Adipose tissue (tissue), 3 donors: ENCODE measurements at regions not wholly inside any gene's neighbourhood (a gene's known extent, or its start where the extent isn't known, plus 50 kb on each side); places are given as distances from the start of the nearest gene placed in this dataset.

ENCODE experiments used
- H3K27ac ChIP-seq: one replicate; pipeline ENCODE4 v1.5.1; 2013; ENCODE audit warnings: low read depth, low read length
- WGBS, 3 donors: extraction: QIAGEN DNeasy Blood & Tissue Kit; methylation state at CpG; one replicate each; pipeline ENCODE4 v1.1.7; 2013; 5-methylcytosine and 5-hydroxymethylcytosine counted together
- donor health status: healthy with polysubstance abuse.
- donor health status: Bipolar disorder and iron deficiency.
- donor health status: healthy.

GRCh38 chr16:65519402-65519801, 397.5 kb upstream of the CDH11 start:
- 70 to 96% (median 91%) methylated on average over 1 of the region's 1 CpG for WGBS, 3 donors
- H3K27ac ChIP-seq, result no peak overlapping the region

GRCh38 chr16:65515193-65515592, 393.3 kb upstream of the CDH11 start:
- H3K27ac ChIP-seq, result no peak overlapping the region
- 49 to 81% (median 67%) methylated on average over 4 of the region's 4 CpGs for WGBS, 3 donors

DNA sequence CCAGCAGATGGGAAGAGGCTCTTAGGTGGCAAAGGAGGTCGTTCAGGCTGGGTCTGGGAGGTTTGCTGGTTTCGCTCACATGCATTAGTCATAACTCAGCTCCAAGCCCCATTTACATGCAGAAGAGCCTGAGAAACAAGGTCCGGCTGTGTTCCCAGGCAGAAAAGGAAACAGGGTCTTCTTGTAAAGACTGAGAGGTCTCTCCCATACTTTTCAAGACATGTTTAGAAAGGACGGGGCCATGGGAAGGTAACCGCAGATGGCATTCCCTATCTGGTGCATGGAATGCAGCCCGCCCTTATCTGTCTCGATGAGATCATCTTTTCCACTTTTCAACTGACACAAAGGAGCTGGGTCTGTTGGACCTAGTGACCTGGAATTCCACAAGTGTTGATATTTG, 389.0 kb upstream of the CDH11 start:
- 39 to 70% (median 68%) methylated on average over 7 of the region's 7 CpGs for WGBS, 3 donors
- H3K27ac ChIP-seq, result no peak overlapping the region

- WGBS, 3 donors, result 51 to 75% (median 70%) methylated on average over 3 of the region's 3 CpGs
- H3K27ac ChIP-seq, result no peak overlapping the region
Measured at GRCh38 chr16:65510241-65510640, 388.4 kb upstream of the CDH11 start.

- 69 to 76% (median 71%) methylated on average over 4 of the region's 4 CpGs for WGBS, 3 donors
Measured at GRCh38 chr16:65509172-65509571, 387.3 kb upstream of the CDH11 start.

DNA sequence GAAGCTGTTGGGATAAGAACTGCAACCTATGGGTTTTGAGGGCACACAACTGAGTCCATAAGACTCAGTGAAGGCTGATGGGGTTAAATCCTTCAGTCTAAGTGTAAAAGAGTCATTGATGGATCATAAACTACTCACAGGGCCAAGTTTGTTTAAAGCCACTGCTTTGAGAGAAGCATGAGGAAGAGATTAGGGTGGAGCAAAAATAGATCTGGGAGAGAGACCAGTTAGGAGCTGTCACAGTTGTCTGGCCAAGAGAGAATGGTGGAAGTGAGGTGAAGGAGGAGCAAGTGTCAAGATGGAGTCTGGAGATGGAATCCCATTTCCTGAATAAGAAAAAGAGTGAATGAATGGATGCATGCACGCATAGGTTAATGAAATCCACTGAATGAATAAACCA, 379.1 kb upstream of the CDH11 start:
- H3K27ac ChIP-seq, result no peak overlapping the region
- WGBS, 3 donors, result 76 to 96% (median 87%) methylated on average over 1 of the region's 1 CpG

More at GRCh38 chr16:65509172-65509571, 387.3 kb upstream of the CDH11 start:
- no peak overlapping the region for H3K27ac ChIP-seq

- 43 to 64% (median 58%) methylated on average over 2 of the region's 2 CpGs for WGBS, 3 donors
Measured at GRCh38 chr16:65500007-65500406, 378.1 kb upstream of the CDH11 start.

GRCh38 chr16:65499566-65499965, 377.7 kb upstream of the CDH11 start:
- H3K27ac ChIP-seq, result no peak overlapping the region
- 67 to 71% (median 69%) methylated on average over 1 of the region's 1 CpG for WGBS, 3 donors

More at GRCh38 chr16:65500007-65500406, 378.1 kb upstream of the CDH11 start:
- H3K27ac ChIP-seq, result no peak overlapping the region

DNA sequence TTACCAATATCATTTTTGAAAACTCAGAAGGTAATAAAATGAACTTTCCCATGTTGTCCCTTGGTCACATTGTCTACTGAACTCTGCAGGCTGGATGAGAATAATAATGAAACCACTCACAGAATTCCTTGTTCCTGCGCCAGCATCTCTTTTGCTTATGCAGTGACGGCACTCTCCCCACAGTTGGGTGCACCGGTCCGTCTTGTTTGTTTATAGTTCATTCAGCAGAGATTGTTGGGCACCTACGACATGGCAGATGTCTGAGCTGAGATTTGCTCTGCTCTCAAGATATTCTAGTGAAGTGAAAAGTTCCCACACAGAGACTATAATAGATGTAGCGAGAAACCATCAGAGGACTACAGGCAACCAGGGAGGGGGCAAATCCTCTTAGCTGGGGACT, 375.7 kb upstream of the CDH11 start:
- H3K27ac ChIP-seq, result no peak overlapping the region
- WGBS, 3 donors, result 66 to 84% (median 74%) methylated on average over 6 of the region's 6 CpGs

GRCh38 chr16:65495106-65495505, 373.2 kb upstream of the CDH11 start:
- H3K27ac ChIP-seq, result no peak overlapping the region
- WGBS, 3 donors, result 51 to 76% (median 64%) methylated on average over 3 of the region's 3 CpGs

- no peak overlapping the region for H3K27ac ChIP-seq
- WGBS, 3 donors, result 54 to 90% (median 84%) methylated on average over 1 of the region's 1 CpG
Measured at GRCh38 chr16:65494609-65495008, 372.7 kb upstream of the CDH11 start.

GRCh38 chr16:65494080-65494479, 372.2 kb upstream of the CDH11 start:
- no peak overlapping the region for H3K27ac ChIP-seq
- 74 to 91% (median 88%) methylated on average over 1 of the region's 1 CpG for WGBS, 3 donors

GRCh38 chr16:65490286-65490685, 368.4 kb upstream of the CDH11 start:
- WGBS, 3 donors, result 72 to 89% (median 79%) methylated on average over 4 of the region's 4 CpGs

GRCh38 chr16:65489531-65490023, 367.7 kb upstream of the CDH11 start:
- WGBS, 3 donors, result 54 to 74% (median 73%) methylated on average over 4 of the region's 4 CpGs
- no peak overlapping the region for H3K27ac ChIP-seq

More at GRCh38 chr16:65490286-65490685, 368.4 kb upstream of the CDH11 start:
- H3K27ac ChIP-seq, result no peak overlapping the region

GRCh38 chr16:65487231-65487630, 365.4 kb upstream of the CDH11 start:
- no peak overlapping the region for H3K27ac ChIP-seq
- WGBS, 3 donors, result 77 to 80% (median 77%) methylated on average over 5 of the region's 5 CpGs

DNA sequence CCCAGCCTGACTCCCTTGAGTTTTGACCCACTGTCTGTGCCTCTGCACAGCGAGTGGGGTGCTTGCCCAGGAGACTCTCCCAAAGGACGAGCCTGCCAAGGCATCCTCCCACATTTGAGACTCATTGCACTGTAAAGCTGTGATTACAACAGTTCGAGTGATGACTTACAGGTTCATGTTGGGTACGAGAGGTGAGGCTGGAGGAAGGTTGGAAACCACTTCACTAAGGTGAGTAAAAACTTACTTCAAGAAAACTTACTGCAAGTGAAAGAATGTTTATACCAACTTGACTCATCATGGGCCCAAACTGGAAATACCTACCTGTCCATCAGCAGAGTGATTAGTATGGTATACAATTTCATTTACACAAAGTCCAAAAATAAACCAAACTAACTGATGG, 360.1 kb upstream of the CDH11 start:
- WGBS, 3 donors, result 71 to 92% (median 81%) methylated on average over 4 of the region's 4 CpGs
- no peak overlapping the region for H3K27ac ChIP-seq

- 41 to 69% (median 67%) methylated on average over 11 of the region's 11 CpGs for WGBS, 3 donors
- no peak overlapping the region for H3K27ac ChIP-seq
Measured at GRCh38 chr16:65480281-65481091, 358.6 kb upstream of the CDH11 start.

- H3K27ac ChIP-seq, result no peak overlapping the region
- 59 to 82% (median 80%) methylated on average over 5 of the region's 5 CpGs for WGBS, 3 donors
Measured at GRCh38 chr16:65476448-65476955, 354.6 kb upstream of the CDH11 start.

- WGBS, 3 donors, result 78 to 89% (median 89%) methylated on average over 3 of the region's 3 CpGs
- H3K27ac ChIP-seq, result no peak overlapping the region
Measured at GRCh38 chr16:65473699-65474098, 351.8 kb upstream of the CDH11 start.

DNA sequence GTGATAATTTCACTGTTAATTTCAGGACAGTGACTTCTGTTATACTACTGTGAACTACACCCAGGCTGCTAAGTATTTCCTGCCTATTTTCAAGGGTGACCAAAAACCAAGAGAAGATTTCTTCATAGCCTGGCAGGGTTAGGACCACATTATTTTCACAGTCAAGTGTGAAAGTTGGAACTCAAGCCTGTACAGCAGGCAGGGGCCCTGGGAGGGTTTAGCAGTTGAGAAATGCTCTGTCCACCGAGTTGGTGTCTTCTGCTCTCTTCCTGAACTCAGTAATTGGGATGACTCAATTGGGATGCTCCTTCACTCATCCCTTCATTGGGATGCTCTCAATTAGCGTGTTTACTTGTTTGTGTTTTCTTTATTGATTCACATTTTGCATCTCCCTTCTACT, 347.3 kb upstream of the CDH11 start:
- WGBS, 3 donors, result 41 to 93% (median 75%) methylated on average over 2 of the region's 2 CpGs
- H3K27ac ChIP-seq, result no peak overlapping the region
